Colonic mucosa (tissue), 4 donors: ENCODE measurements at regions not wholly inside any gene's neighbourhood (a gene's known extent, or its start where the extent isn't known, plus 50 kb on each side); places are given as distances from the start of the nearest gene placed in this dataset.
"Not testable (repeated sequence)": the region's sequence is repeated elsewhere in the genome, so short reads cannot be mapped to it uniquely, and the experiment has no call there.

Experiments
- DNase-seq: peaks from one replicate; pipeline ENCODE4 v3.0.0-alpha.2; 2020
- H3K27ac ChIP-seq: fragments of 200-600 bp; one replicate; pipeline ENCODE4 v1.8.0; 2021
- H3K27me3 ChIP-seq: fragments of 200-600 bp; one replicate; pipeline ENCODE4 v1.8.0; 2021
- H3K36me3 ChIP-seq: fragments of 200-600 bp; one replicate; pipeline ENCODE4 v1.8.0; 2021
- H3K4me1 ChIP-seq: fragments of 200-600 bp; one replicate; pipeline ENCODE4 v1.8.0; 2021; ENCODE audit warnings: mild to moderate bottlenecking
- H3K4me3 ChIP-seq: fragments of 200-600 bp; one replicate; pipeline ENCODE4 v1.8.0; 2021
- H3K9ac ChIP-seq, 2 donors: one replicate each; pipeline ENCODE4 v1.7.0; 2013; ENCODE audit warnings: control low read depth in 2 of 2, low read depth in 2 of 2, low read length in 2 of 2
- H3K9me3 ChIP-seq: fragments of 200-600 bp; one replicate; pipeline ENCODE4 v1.8.0; 2021
- CTCF ChIP-seq: fragments of 200-600 bp; IDR thresholded peaks from one replicate; pipeline ENCODE4 v1.8.0; 2022; ENCODE audit warnings: antibody characterized with exemption, mild to moderate bottlenecking
- intact Hi-C: fragments of 100-400 bp; cut with DNase I; formaldehyde crosslinking; loops from one replicate; pipeline ENCODE4 v1.14.1; 2022
- donor health status: healthy.
- donor health status: DM: no; HTN: no; CAD: no.
- donor health status: DM: no; HTN: no; CAD: no.

GRCh38 chr12:82300611-82301010 lies 57.6 kb downstream of the CCDC59 start:
- intact Hi-C loops: no loop called here
- no peak overlapping the region for H3K27ac ChIP-seq
- H3K4me3 ChIP-seq: no peak overlapping the region
- no peaks in the 10 kb centered on the region for H3K4me1 ChIP-seq
- H3K36me3 ChIP-seq: no peaks in the 10 kb centered on the region
- no peaks in the 10 kb centered on the region for H3K9me3 ChIP-seq
- H3K9ac ChIP-seq: no peak overlapping the region
- no peak for DNase-seq
- H3K27me3 ChIP-seq: no peaks in the 10 kb centered on the region
- TF ChIP-seq CTCF: no peak

- Histone ChIP-seq H3K27ac (no peak overlapping the region), H3K36me3 (no peaks in the 10 kb centered on the region), H3K9ac (no peak overlapping the region), H3K4me1 (no peaks in the 10 kb centered on the region), H3K9me3 (no peaks in the 10 kb centered on the region), H3K27me3 (no peaks in the 10 kb centered on the region), H3K4me3 (no peak overlapping the region)
- no peak for DNase-seq
- no peak for TF ChIP-seq CTCF
- intact Hi-C loops: no loop called here
Observed at GRCh38 chr12:82299319-82300025, 58.7 kb downstream of the CCDC59 start.

GRCh38 chr12:82290415-82290814 lies 67.8 kb downstream of the CCDC59 start:
- Histone ChIP-seq H3K36me3 (no peaks in the 10 kb centered on the region), H3K27me3 (no peaks in the 10 kb centered on the region), H3K4me3 (no peak overlapping the region), H3K27ac (no peak overlapping the region), H3K4me1 (no peaks in the 10 kb centered on the region), H3K9ac (no peak overlapping the region), H3K9me3 (no peaks in the 10 kb centered on the region)
- intact Hi-C loops: no loop called here
- DNase-seq: no peak
- TF ChIP-seq CTCF: no peak

GRCh38 chr12:82281335-82281734 lies 76.9 kb downstream of the CCDC59 start:
- intact Hi-C loops, H3K36me3 ChIP-seq, H3K9ac ChIP-seq, H3K27me3 ChIP-seq, H3K27ac ChIP-seq, H3K9me3 ChIP-seq, H3K4me3 ChIP-seq, DNase-seq, H3K4me1 ChIP-seq: not testable (repeated sequence)

- Histone ChIP-seq H3K27me3 (no peaks in the 10 kb centered on the region), H3K36me3 (no peaks in the 10 kb centered on the region), H3K27ac (no peak overlapping the region), H3K9me3 (no peaks in the 10 kb centered on the region), H3K4me3 (no peak overlapping the region), H3K4me1 (no peaks in the 10 kb centered on the region), H3K9ac (no peak overlapping the region)
- DNase-seq: no peak
- intact Hi-C loops: no loop called here
- TF ChIP-seq CTCF: no peak
Observed at GRCh38 chr12:82279536-82280058, 78.6 kb downstream of the CCDC59 start.

- no peak overlapping the region for H3K27ac ChIP-seq
- no peaks in the 10 kb centered on the region for H3K4me1 ChIP-seq
- H3K9me3 ChIP-seq: no peaks in the 10 kb centered on the region
- DNase-seq: no peak
- no peak for TF ChIP-seq CTCF
- intact Hi-C loops: no loop called here
- no peaks in the 10 kb centered on the region for H3K36me3 ChIP-seq
- no peak overlapping the region for H3K4me3 ChIP-seq
- no peaks in the 10 kb centered on the region for H3K27me3 ChIP-seq
- no peak overlapping the region for H3K9ac ChIP-seq
Observed at GRCh38 chr12:82277582-82277981, 80.6 kb downstream of the CCDC59 start.
